CD4-positive, alpha-beta T cell treated with Interleukin-2 at 100 ng/mL for 4 hours (primary cell): ENCODE measurements at regions not wholly inside any gene's neighbourhood (a gene's known extent, or its start where the extent isn't known, plus 50 kb on each side); places are given as distances from the start of the nearest gene placed in this dataset.

Source experiments
- DNase-seq: peaks from one replicate; pipeline ENCODE4 v3.0.0-alpha.2; 2020; ENCODE audit warnings: low spot score

DNA sequence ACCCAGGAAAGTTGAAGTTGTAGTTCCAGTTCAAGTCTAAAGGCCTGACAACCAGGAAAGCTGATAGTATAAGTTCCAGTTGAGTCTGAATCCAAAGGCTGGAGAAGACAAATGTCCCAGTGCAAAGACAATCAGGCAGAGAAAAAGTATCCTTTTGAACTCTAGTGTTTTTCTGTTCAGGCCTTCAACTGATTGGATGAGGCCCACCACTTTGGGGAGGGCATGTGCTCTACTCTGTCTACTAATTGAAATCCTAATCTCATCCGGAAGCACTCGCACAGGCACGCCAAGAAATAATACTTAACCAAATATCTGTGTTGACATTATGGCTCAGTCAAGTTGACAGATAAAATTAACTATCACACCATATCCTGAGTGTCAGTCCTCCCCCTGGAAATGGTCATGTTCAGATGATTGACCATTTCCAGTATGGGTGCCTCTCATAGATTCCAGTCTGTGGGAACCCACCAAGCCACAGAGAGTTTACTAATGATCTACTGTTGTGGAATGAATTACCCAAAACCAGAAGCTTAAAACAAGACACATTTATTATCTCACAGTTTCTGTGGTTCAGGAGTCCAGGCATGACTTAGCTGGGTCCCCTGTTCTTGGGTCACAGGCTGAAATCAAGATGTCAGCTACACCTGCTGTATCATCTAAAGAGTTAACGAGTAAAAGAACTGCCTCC lies 296.3 kb upstream of the ZP4 start:
- DNase-seq, result no peak

GRCh38 chr1:238177960-238178645 lies 287.4 kb upstream of the ZP4 start:
- no peak for DNase-seq

GRCh38 chr1:238177351-238177750 lies 286.6 kb upstream of the ZP4 start:
- no peak for DNase-seq

- no peak for DNase-seq
These were observed 285.7 kb upstream of the ZP4 start for GRCh38 chr1:238176441-238176840.

- no peak for DNase-seq
These were observed 281.3 kb upstream of the ZP4 start for GRCh38 chr1:238171985-238172384.

DNA sequence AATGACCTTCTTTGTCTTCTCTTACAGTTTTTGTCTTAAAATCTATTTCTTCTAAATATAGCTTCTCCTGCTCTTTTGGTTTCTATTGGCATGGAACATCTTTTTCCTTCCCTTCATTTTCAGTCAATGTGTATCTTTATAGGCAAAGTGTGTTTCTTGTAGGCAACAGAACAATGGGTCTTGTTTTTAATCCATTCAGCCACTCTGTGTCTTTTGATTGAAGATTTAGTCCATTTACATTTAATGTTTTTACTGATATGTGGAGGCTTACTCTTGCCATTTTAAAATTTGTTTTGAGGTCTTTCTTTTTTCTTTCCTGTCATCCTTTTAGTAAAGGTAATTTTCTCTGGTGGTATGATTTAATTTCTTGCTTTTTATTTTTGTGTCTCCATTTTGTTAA lies 271.2 kb upstream of the ZP4 start:
- DNase-seq, result no peak

- no peak for DNase-seq
These were observed 263.2 kb upstream of the ZP4 start for GRCh38 chr1:238153939-238154338.

- no peak for DNase-seq
These were observed 262.5 kb upstream of the ZP4 start for GRCh38 chr1:238153253-238153652.

GRCh38 chr1:238152119-238152518 lies 261.4 kb upstream of the ZP4 start:
- DNase-seq, result no peak

DNA sequence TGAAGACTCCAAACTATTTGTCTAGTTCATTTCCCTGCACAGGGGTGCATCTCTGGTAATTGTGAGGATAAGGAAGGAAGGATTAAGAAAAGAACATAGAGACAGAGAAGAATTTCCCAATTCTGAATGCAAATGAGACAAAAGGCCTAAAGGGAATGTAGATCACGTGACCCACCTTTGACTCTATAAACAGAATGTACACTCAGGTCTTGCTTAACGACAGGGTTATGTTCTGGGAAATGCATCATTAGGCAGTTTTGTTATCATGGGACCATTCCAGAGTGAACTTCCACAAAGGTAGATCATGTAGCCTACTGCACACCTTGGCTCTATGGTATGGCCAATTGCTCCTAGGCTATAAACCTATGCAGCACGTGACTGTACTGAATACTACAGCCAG lies 252.3 kb upstream of the ZP4 start:
- DNase-seq, result no peak

DNA sequence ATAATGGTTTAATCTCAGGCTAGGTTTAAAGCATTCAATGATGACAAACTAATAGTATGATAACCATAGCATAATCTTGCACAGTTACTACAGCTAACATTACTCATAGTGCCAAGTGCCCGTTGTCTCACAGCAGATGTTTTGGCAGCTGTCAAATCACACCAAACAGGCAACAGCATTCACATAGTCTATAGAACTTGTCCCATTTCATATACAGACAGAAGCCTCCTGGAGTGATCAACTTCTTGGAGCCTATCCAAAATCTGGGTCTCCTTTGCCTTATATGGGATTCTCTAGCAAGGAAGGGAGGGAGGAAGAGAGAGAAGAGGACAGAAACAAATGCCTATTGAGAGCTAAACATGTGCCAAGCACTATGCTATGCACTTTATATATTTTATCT lies 250.6 kb upstream of the ZP4 start:
- DNase-seq, result no peak

DNA sequence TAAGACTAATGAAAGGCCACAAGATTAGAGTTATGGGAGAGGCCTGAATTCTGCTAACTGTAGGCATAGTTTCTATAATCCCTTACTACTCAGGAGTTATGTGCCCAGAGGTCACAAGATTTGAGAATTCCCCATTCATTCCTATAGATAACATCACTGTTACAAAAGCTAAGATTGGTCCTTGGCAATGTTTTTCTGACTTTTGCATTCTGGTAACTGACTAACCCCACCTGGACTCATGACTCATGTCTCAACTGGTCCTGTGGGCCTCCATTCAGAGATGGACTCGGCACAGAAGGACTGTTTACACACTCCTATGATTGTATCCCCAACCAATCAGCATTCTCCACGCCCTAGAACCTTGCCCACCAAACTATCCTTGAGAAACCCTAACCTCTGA lies 249.0 kb upstream of the ZP4 start:
- DNase-seq, result no peak

GRCh38 chr1:238138059-238138626 lies 247.4 kb upstream of the ZP4 start:
- DNase-seq, result no peak

- no peak for DNase-seq
These were observed 245.3 kb upstream of the ZP4 start for GRCh38 chr1:238135708-238136664.

GRCh38 chr1:238129677-238130076 lies 239.0 kb upstream of the ZP4 start:
- DNase-seq, result no peak

- no peak for DNase-seq
These were observed 232.5 kb upstream of the ZP4 start for GRCh38 chr1:238123201-238123600.

DNA sequence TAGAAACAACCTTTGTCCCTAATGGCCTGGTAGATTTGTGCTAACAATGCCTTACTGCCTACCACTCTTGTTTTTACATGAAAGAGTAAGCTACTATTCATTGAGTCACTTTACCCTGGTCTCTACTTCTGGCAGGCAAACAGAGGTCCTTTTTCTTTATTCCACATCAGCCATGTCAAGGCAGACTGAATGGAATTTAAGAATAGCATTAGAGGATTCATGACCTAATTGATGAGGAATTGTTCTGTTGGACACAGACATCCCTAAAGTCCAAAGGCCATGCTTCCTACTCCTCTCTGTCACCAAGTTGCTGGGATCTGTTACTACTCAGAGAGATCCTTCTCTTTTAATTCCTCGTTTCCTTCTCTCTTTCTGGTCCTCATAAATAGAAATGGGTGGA lies 229.1 kb upstream of the ZP4 start:
- DNase-seq, result no peak

DNA sequence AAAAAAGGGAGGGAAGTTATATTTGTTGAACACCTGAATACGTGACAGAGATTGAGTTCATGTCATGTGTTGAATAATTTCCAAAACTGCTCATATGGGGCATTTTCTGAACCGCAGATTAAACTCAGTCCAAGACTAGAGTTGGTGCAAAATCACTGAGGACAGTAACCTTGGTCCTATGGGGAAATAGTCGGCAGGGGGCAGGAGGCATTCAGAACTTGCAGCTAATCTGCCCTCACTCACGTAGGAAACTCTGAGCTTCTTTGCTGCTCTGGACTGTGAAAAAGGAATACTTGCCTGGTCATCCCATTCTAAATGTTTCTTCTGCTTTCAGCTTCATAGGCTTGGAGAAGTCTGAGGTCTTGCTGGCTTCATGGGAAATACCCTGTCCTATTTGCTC lies 228.3 kb upstream of the ZP4 start:
- no peak for DNase-seq

DNA sequence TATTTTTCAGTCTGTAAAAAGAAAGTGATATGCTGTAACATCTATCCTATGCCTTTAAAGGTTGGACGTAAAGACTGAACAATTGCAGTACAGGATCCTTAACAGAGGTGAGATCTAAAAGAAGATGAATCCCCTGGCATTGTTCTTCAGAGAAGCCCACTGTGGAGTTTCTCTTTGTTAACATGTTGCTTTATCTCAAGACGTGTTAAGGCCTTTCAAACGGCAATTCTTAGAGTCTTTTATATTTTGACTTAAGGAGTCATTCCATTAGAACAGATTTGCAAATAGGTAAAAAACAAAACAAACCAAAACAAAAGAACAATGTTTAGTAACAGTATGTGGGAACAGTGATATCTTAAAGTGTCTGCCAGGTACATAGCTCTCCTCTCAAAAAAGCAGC lies 225.1 kb upstream of the ZP4 start:
- DNase-seq, result no peak

GRCh38 chr1:238112952-238113621 lies 222.4 kb upstream of the ZP4 start:
- DNase-seq, result no peak

GRCh38 chr1:238111516-238111915 lies 220.8 kb upstream of the ZP4 start:
- no peak for DNase-seq

GRCh38 chr1:238111081-238111480 lies 220.4 kb upstream of the ZP4 start:
- no peak for DNase-seq
